Ovary (tissue), 7 donors: ENCODE measurements at regions not wholly inside any gene's neighbourhood (a gene's known extent, or its start where the extent isn't known, plus 50 kb on each side); places are given as distances from the start of the nearest gene placed in this dataset.
A peak's percentile ranks its signal among the peaks of the same experiment; 100 is the strongest.

ENCODE experiments used
- DNase-seq, 5 donors: peaks; one replicate each; pipeline ENCODE4 v3.0.0-alpha.2; 2019 to 2020
- H3K27ac ChIP-seq, 2 donors: fragments of 200-600 bp; one replicate each; pipeline versions ENCODE4 v1.5.1 to v1.8.0; 2019 to 2022
- H3K27me3 ChIP-seq: fragments of 200-600 bp; one replicate; pipeline ENCODE4 v1.8.0; 2022
- H3K36me3 ChIP-seq: fragments of 200-600 bp; sonication (generic); one replicate; pipeline ENCODE4 v1.5.1; 2019
- H3K4me1 ChIP-seq: one replicate; pipeline ENCODE4 v1.8.1; 2013; ENCODE audit warnings: mild to moderate bottlenecking, moderate library complexity; ENCODE audit not compliant: insufficient read depth
- H3K4me3 ChIP-seq: fragments of 200-600 bp; sonication (generic); one replicate; pipeline ENCODE4 v1.5.1; 2017
- H3K9me3 ChIP-seq, 2 donors: fragments of 200-600 bp in 1 of 2; sonication (generic) in 1 of 2; one replicate each; pipeline versions ENCODE4 v1.5.1 to v1.8.1; 2013 to 2019; ENCODE audit warnings: mild to moderate bottlenecking in 1 of 2, moderate library complexity in 1 of 2
- CTCF ChIP-seq, 3 donors: fragments of 450-650 bp in 2 of 3; fragments of 200-600 bp in 1 of 3; IDR thresholded peaks; one replicate each; pipeline versions ENCODE4 v1.5.1 to v1.8.0; 2016 to 2022; ENCODE audit warnings: antibody characterized with exemption in 3 of 3, mild to moderate bottlenecking in 1 of 3
- EP300 ChIP-seq: sonication (generic); formaldehyde crosslinking; IDR thresholded peaks from one replicate; pipeline ENCODE4 v1.6.1; 2017; ENCODE audit warnings: antibody characterized with exemption
- POLR2A ChIP-seq: fragments of 450-650 bp; IDR thresholded peaks from one replicate; pipeline ENCODE4 v1.6.1; 2017; ENCODE audit warnings: antibody characterized with exemption, mild to moderate bottlenecking, moderate library complexity
- WGBS, 3 donors: extraction: QIAGEN DNeasy Blood & Tissue Kit in 1 of 3; methylation state at CpG; one replicate each; pipeline versions ENCODE4 v1.1.5 to v1.1.7; 2013 to 2017; 5-methylcytosine and 5-hydroxymethylcytosine counted together
- intact Hi-C, 4 donors: fragments of 100-400 bp; cut with DNase I; formaldehyde crosslinking; loops; one replicate each; pipeline versions ENCODE4 v1.11.0 to v1.15.1; 2022 to 2023
- donor health status: DM: no; HTN: no; CAD: no; lungs with moderate emphysema.
- donor health status: DM: no; HTN: no; CAD: no.
- donor health status: Bipolar disorder and iron deficiency.
- donor health status: DM: no; HTN: no; CAD: no.
- donor health status: DM: yes; HTN: yes; CAD: no.

GRCh38 chr7:80066639-80067038 is 68.0 kb upstream of the GNAI1 start:
- Histone ChIP-seq H3K9me3 (no peaks in the 10 kb centered on the region), H3K4me3 (no peak overlapping the region), H3K27ac (no peak overlapping the region), H3K36me3 (no peaks in the 10 kb centered on the region), H3K27me3 (no peaks in the 10 kb centered on the region), H3K4me1 (peaks cover 1% of the 10 kb centered on the region)
- DNase-seq: no peak
- 79 to 90% (median 81%) methylated on average over 1 of the region's 1 CpG for WGBS, 3 donors
- intact Hi-C loops: no loop called here
- TF ChIP-seq POLR2A (no peak), EP300 (no peak), CTCF (IDR thresholded peaks at IDR 0.05) (no peak)

GRCh38 chr7:80063834-80064233 is 70.8 kb upstream of the GNAI1 start:
- Histone ChIP-seq H3K27ac (no peak overlapping the region), H3K4me1 (no peaks in the 10 kb centered on the region), H3K27me3 (no peaks in the 10 kb centered on the region), H3K36me3 (no peaks in the 10 kb centered on the region), H3K4me3 (no peak overlapping the region), H3K9me3 (no peaks in the 10 kb centered on the region)
- DNase-seq: no peak
- intact Hi-C loops: no loop called here
- TF ChIP-seq POLR2A (no peak), EP300 (no peak), CTCF (IDR thresholded peaks at IDR 0.05) (no peak)
- 23 to 26% (median 23%) methylated on average over 4 of the region's 4 CpGs for WGBS, 3 donors

- intact Hi-C loops: no loop called here
Measured at GRCh38 chr7:80060218-80060806, 74.3 kb upstream of the GNAI1 start.

GRCh38 chr7:80057488-80057887 is 77.1 kb upstream of the GNAI1 start:
- H3K4me3 ChIP-seq: no peak overlapping the region
- no peak for DNase-seq
- TF ChIP-seq CTCF (IDR thresholded peaks at IDR 0.05) (no peak), EP300 (no peak), POLR2A (no peak)
- intact Hi-C loops: no loop called here
- no peaks in the 10 kb centered on the region for H3K36me3 ChIP-seq
- no peaks in the 10 kb centered on the region for H3K4me1 ChIP-seq
- no peak overlapping the region for H3K27ac ChIP-seq
- 88 to 94% (median 92%) methylated on average over 3 of the region's 3 CpGs for whole genome bisulfite sequencing, 3 donors
- no peaks in the 10 kb centered on the region for H3K9me3 ChIP-seq
- H3K27me3 ChIP-seq: no peaks in the 10 kb centered on the region

More at GRCh38 chr7:80060218-80060806, 74.3 kb upstream of the GNAI1 start:
- DNase-seq: no peak
- Histone ChIP-seq H3K27me3 (no peaks in the 10 kb centered on the region), H3K27ac (no peak overlapping the region), H3K9me3 (no peaks in the 10 kb centered on the region), H3K36me3 (no peaks in the 10 kb centered on the region), H3K4me1 (no peaks in the 10 kb centered on the region), H3K4me3 (no peak overlapping the region)
- TF ChIP-seq POLR2A (no peak), EP300 (no peak), CTCF (IDR thresholded peaks at IDR 0.05) (peak in 1 of 3 donors; percentile 30)
- 79 to 92% (median 83%) methylated on average over 1 of the region's 1 CpG for WGBS, 3 donors
